GM11168 (cell line): ENCODE measurements at regions not wholly inside any gene's neighbourhood (a gene's known extent, or its start where the extent isn't known, plus 50 kb on each side); places are given as distances from the start of the nearest gene placed in this dataset.

Experiments used
- in situ Hi-C: fragments of 300-500 bp; cut with MboI; formaldehyde crosslinking; loops from one replicate; pipeline ENCODE4 v1.12.0; 2022; ENCODE audit warnings: low sequenced_read_pairs; ENCODE audit not compliant: unreplicated experiment

DNA sequence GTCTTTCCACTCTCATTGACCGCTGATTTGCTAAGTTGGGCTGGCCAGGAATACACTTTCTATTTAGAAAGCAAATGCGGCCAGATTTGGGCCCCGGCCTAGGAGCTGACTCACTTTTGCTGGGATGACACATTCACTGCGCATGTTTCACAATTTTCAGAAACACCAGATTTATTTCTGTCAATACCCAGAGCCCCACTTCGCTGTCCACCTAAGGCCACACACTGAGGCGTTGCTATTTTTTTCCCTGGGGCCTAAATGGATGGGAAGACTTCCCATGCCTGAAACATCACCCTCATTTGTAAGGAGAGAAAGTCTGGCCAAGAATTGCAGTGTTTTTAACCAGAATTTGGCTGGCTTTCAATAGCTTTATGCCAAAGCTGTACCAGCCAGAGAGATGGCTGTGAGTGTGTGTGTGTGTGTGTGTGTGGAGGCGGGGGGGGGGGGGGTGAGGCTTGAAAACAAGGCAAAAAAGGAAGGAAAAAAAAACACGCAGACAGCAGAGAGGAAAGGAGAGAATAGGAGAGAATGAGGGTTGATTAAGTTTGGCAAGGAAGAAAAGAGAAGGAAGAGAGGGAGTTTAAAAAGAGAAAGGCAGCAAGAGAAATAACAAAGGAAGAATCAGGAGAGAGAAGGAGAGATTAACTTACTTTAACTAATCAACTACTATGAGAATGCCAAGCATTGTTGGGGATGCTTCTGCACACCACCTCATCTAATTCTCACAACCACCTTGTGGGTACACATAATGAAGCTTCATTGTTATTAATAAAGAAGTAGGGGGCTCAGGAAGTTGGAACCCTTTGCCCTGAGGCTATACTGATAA is 261.4 kb upstream of the KLF4 start:
- in situ Hi-C loops = no loop called here

DNA sequence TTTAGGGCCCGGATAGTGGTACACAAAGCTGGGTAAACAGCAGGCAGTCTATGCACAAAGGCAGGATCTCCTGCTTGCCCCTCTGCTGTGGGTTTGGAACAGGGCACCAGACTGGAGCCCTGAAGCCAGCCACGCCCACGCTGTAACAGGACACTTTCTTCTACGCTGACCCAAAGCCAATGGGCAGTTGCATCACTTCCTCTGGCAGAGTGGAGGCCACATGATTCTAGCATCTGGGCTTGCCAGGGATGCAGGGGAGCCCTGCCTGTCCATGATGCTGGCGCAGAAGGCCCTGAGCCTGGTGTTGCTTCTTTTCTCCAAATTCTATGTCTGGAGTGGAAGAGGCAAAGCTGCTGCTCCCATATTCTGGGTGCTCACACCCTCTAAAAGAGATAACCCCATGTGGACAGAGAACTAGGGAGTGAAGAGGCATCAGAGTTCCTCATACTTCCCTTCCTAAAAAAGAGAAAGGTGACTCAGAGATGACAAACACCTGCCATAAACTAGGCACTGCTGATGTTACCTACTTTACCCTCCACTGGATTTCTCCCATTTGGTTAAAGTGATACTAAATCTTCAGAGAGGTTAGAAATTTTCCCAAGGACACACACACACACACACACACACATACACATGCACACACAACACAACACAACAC is 260.3 kb upstream of the KLF4 start:
- in situ Hi-C loops = no loop called here

DNA sequence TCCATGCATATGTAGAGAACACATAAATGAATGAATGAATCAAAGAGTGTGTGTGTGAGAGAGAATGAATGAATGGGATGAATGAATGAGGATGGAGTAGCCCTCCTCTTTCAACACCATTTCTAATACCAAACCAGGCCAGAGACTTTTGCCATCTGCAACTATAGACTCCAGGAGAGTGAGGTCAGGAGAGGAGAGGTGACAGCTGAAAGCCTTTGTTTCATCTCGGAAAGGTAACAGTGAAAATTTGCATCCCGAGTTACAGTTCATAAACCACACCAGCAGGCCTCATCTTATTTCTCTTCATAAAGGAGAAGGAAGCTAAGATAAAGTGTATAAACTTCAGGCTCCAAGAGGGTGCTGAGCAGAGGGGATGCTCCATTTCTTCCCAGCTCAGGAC is 255.3 kb upstream of the KLF4 start:
- in situ Hi-C loops = no loop called here

DNA sequence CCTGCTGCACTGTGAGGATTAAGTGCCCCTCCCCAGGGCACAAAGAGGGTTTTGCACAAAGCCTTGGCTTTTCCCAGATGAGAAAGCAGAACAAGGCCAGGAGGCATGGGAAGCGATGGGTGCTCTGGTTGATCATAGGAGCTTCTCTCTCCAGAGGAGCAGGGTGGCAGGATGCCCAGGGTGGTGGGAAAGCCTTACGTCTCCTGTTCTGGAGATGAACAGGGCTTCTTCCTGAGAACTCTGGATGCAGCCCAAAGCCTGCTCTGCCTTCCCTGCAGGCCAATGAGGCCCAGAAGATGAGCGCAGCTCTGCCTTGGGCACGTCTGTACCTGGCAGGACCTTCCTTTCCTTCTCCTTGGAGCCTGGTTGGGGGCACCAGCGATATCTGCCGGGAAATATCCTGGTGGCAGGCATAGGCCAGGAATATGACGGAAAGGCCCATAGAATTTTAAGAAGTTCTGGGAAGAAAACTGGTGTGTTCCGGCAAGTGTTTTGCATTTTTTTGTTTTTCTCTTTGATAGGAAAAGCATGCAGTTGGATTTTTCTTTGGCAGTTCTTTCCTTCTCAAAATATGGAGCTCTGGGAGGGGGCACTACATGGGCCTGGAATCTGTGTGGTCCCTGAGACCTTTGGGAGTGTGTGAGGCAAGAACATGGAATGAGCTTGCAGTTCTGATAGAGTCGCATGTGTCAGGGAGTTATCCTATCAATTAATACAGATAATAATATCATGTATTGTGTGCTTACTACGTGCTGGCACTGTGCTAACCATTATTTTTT is 253.2 kb upstream of the KLF4 start:
- in situ Hi-C loops = no loop called here

DNA sequence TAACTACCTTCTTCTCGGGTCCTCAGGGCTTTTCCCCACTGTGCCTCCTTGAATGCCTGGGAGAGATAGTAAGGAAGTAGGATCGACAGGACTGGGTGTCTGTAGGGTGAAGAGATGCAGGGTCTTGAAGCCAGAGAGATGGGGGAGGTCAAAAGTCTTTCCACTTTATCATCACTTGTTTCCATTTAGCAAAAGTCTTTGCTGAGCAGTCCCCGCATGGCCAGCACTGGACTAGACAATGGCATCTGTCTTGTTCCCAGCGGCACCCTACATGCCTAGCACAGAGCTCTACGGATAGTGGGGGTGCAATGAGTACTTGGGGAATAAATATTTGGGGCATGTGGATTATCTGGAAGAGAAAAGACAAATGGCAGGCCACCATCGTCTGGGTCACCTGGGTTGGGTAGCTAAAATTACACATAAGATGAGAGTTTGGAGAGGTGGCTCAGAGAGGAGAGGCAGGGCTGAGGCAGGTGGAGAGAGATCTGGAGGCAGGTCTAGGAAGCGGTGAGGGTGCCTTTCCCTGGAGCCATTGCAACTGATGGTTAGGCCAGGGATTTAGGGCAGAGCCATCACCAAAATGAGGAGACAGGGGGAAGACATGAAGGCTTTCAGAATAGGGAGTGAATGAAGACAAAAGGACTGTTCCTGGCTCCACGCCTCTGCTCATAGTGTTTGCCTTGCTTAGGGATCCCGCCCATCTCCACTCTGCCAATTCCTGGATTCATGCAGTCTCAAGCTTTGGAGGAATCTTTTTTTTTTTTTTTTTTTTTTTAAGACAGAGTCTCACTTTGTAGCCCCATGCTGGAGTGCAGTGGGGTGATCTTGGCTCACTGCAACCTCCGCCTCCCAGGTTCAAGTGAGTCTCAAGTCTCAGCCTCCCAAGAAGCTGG is 250.8 kb upstream of the KLF4 start:
- in situ Hi-C loops = no loop called here

DNA sequence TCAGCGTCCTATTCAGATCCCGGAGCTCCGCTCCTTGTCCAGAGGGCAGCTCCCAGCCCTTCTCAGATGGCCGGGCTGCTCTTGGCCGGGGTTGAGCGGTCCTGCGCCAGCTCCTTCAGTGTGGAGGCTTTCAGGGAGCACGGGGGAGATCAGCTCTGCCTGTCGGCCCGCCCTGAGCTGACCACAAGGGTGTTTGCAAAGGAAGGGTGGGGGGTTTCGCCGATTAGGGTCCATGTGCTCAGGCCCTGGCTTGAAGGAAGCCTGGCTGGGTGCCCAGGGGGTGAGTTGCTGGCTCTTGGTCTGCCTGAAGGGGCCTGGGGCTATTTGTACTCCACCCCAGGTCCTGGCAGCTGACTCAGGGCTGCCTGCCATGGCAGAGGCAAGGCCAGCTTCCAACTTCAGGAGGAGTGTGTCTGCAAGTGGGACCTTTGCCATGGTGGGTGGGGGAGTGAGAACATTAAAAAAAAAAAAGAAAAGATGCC is 250.1 kb upstream of the KLF4 start:
- in situ Hi-C loops = no loop called here

DNA sequence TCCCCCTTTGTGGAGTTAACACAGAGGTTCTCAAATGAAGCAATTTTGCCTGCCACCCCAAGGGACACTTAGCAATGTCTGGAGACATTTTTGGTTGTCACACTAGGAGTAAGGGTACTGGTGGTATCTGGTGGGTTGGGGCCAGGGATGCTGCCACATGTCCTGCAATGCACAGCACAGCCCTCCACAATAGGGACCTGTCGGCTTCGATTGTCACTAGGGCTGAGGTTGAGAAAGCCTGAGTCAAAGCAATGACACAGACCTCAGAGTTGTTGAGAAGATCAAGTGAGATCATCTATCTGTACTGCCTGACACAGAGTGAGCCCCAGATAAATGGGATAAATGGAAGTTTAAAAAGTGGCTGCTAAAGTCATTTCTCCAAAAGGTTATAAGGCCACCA is 249.2 kb upstream of the KLF4 start:
- in situ Hi-C loops = no loop called here

DNA sequence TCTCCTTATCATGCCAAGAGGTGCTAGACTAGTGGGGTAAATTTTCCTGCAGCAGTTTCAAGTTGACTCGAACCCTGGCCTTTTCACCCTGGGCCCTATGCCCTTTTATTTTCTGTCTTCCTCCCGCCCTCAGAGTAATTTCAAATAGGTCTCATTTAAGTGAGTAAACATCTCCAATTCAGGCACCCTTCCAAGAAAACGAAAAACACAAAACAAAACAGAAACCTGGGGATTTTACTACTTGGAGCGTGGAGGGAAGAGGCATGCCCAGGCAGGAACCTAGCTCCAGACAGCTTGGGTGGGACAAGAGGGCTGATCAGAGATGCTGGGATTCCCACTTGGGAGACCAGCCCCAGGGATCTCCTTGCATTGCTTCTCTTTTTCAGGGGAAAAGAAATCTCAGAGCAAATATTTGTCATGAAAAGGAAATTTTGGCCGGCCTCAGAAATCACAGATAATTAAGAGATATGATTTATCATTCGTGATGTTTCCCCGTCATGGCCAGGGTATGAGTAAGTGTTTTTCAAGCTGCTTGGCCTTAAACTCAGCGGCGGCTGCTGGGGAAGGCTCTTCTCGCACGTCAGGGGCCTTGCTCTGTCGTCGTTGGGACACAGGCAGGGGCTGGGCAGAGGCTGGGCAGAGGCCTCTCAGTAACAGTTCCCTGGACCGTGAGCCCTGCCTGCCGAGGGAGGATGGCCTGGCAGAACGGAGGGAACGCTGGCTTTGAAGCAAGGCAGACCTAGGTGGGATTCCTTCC is 248.6 kb upstream of the KLF4 start:
- in situ Hi-C loops = no loop called here

DNA sequence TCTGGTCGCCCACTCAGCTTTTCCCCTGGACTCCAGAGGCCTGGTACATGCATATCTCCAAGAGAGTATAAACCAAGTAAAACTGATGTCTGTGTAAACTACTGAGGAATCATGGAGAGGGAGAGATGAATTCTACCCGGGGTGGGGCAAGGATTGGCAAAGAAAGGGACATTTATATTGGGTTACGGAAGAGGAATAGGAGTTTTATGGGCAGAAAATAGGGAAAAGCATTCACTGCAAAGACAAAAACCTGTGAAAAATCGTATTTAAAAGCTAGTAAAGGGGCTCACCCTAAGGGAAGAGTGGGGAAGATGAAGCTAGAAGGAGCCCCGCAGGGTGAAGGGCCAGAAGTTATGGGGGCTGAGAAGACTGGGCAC is 248.0 kb upstream of the KLF4 start:
- in situ Hi-C loops = no loop called here

DNA sequence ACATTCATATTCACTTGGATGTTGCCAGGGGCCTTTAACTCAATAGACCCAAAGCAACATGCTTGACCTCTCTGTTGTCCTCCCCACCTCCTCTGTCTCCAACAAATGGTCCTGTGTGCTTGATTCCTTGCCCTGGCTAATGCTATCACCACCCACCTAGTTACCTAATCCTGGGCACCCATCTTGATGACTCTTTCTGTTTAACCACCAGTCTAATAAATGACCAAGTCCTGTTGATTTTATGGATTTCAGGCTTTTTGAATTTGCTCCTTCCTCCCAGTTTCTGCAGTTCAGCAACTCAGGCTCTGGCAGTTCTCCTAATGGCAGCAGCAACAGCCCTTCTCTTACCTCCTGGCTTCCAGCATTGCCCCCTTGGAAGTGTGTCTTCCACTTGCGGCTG is 246.3 kb upstream of the KLF4 start:
- in situ Hi-C loops = no loop called here

DNA sequence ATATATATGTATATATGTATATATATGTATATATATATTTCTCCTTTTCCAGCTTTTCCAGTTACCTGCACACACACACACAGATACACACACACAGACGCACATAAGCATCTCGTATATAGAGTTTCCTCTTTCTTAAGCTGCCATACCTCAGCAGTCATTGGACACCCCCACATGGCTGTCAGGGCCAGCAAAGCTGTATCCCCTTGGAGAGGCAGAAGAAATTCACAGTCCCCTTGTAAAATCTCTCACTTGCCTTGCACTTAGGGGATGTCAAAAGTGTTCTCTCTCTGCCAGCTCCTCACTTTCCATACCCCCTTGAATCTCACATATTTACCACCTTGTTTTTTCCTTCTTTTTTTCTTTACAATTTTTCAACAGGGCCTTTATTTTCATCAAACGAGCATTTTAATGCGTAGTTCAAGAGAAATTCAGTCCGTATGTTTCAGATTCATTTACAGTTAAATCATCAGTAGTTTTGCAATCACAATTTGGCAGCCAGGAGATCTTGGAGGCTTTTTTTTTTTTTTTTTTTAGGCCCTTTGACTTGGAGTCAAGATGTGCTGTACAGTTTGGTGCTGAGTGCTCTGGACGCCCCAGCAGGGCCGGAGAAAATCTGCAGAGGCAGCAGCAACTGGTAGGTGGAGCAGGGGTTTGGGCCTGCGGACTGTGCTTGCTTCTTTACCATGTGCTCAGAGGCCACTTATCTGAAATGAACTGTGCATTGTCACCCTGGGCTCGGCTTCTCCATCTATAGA is 244.9 kb upstream of the KLF4 start:
- in situ Hi-C loops = no loop called here

DNA sequence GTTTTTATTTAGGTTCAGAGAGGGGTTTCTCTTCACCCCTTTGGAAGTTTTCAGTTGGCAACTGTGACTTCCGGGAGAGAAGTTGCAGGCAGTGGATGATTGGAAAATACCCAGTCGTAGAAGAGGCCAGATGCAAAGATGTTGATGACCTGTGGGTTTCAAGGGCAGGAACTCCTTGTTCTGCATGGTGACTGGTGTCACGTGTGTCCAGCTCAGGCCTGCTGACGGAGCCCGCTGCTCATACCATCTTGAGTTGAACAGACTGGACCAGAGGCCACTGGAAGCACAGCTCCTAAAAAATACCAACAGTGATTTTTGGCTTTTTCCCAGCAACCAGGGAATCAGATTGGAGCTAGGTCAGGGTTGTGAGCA is 243.9 kb upstream of the KLF4 start:
- in situ Hi-C loops = no loop called here

DNA sequence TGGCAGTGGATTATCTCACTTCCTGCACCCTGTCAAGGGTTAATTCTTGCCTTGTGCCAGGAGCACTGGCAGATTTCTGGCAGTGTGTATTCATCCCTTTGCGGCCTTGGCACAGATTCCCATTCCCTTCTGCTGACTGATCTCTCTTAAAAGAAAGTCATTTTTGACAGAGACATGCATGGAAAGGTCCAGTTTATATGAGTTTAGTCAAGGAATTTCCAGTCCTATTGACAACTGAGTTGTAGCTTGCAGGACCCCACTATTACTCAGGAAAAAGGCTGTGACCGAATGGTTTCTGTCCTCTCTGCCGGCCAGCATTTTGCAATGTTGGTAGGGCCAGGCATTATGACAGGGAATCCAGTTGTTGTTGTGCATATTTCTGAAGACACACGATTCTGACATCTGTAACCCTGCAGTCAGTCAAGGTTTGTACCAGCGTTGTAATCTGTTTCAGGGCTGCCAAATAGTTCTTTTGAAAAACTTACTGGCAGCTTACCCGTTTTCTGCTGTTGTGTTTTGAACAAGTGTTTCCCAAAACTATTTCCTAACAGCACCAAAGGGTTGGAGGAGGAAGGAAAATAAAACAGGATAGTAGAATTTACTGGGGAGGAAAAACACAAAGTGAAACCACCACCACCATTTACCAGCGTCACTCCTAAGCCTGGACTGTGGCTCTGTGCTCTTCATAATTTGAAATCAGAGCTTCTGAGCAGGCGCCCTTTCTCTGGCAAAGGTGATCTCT is 243.4 kb upstream of the KLF4 start:
- in situ Hi-C loops = no loop called here

DNA sequence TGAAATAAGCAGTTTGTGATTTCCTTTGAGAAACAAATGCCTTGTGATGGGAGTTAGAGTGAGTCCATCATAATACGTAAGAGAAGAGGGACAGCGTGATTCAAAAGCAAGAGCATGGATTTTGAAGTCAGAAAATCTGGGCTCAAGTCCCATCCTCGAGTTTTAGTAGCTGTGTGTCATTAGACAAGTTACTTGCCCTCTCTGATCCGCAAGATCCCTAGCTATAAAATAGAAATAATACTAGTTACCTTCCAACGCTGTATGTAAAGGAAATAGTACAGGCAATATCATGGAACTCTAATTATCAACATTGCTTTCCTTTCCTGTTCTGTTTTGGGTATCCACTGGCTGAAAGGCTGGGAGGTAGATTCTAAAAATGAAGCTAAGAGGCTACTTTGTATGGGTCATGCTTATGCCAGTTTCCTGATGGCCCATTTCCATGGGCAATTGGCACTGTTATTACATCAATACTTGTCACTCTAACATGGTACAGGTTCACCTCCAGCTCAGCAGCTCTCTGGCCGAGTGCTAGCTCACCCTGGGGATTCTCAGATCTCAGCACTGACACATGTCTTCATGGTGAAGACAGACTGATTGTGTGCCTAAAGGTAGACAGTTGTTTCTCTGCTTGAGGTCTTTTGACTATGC is 241.7 kb upstream of the KLF4 start:
- in situ Hi-C loops = no loop called here

DNA sequence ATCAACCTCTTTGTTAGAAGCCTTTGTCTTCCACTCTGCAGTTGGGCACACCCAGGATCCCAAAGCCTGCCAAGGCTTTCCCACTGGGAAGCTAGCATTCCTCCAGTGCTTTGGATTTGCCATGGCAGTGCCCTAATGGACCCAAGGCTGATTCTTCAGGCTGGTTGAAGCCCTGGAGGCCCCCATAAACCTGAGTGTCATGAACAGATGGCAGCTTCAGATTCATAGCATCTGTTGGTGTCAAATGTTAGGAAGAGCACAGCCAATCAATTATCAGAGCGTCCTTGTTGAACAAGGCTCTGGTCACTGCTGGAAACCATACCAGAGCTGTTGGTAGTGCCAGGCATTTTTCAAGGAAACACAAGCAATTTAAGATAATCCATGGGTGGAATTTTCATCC is 241.1 kb upstream of the KLF4 start:
- in situ Hi-C loops = no loop called here

DNA sequence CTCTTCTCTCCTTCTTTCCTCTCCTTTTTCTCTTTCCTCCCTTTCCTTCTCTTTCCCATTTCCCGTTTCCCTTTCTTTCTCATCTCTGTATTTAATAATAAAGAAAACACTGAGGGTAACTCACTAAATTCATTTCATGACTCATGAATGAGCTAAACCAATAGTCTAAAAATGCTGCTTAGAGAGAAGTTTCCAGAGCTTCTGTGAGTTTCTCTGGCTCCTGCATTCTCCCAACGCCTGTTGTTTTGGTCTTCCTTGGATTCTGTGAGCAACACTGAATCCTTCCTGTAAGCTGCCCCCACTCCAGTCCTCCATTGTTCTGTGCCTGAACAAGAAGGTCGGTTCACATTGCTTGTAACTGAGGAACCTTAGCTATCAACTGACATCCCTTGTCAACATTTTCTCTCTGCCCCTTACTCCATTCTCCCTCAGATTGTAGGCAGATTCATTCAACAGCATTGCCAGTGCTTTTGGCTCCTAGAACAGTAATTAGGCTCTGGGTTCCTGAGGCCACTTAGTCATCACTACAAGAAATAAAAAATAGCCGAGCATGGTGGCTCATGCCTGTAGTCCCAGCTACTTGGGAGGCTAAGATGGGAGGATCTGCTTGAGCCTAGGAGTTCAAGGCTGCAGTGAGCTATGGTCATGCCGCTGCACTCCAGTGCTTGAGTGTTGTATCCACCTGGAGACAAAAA is 237.7 kb upstream of the KLF4 start:
- in situ Hi-C loops = no loop called here

DNA sequence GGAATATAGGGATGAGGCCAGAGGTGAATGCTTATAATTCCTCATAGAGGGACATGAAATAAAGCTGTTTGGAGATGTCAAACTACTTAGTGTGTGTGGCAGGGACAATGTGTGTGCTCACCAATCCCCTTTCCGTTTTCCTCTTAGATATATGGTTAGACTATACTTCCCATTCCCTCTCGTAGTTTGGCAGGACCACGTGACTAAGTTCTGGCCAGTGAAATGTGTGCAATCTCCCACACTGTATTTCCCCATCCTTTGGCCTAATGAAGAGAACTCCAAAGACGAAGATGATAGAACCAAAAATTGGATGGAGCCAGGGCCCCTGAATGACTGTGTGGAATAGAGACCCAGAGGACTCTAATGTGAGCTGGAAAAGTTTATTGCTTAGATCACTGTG is 233.4 kb upstream of the KLF4 start:
- in situ Hi-C loops = no loop called here
